GM23248 (cell line): ENCODE measurements at regions not wholly inside any gene's neighbourhood (a gene's known extent, or its start where the extent isn't known, plus 50 kb on each side); places are given as distances from the start of the nearest gene placed in this dataset.

Experiments
- DNase-seq: peaks from one replicate; pipeline ENCODE4 v3.0.0-alpha.2; 2015
- H2AFZ ChIP-seq: fragments of 200-600 bp; sonication (generic); 2 replicates; pipeline ENCODE4 v1.6.1; 2016; ENCODE audit warnings: antibody characterized with exemption
- H3F3A ChIP-seq: fragments of 200-600 bp; sonication (generic); 2 replicates; pipeline ENCODE4 v1.6.1; 2016; ENCODE audit warnings: mild to moderate bottlenecking, antibody characterized with exemption, mixed run types; ENCODE audit not compliant: insufficient read depth
- H3K27ac ChIP-seq: fragments of 200-600 bp; sonication (generic); 2 replicates; pipeline ENCODE4 v1.5.1; 2016; ENCODE audit warnings: mild to moderate bottlenecking
- H3K27me3 ChIP-seq: fragments of 200-600 bp; sonication (generic); replicated peaks from 2 replicates; pipeline ENCODE4 v1.6.1; 2016; ENCODE audit warnings: mild to moderate bottlenecking; ENCODE audit not compliant: insufficient read depth
- H3K36me3 ChIP-seq: fragments of 200-600 bp; sonication (generic); 2 replicates; pipeline ENCODE4 v1.6.1; 2016; ENCODE audit warnings: low read depth, mild to moderate bottlenecking
- H3K4me1 ChIP-seq: fragments of 200-600 bp; sonication (generic); 2 replicates; pipeline ENCODE4 v1.6.1; 2016; ENCODE audit warnings: mild to moderate bottlenecking; ENCODE audit not compliant: insufficient read depth
- H3K4me2 ChIP-seq: fragments of 200-600 bp; sonication (generic); one replicate; pipeline ENCODE4 v1.6.1; 2016; ENCODE audit warnings: mild to moderate bottlenecking; ENCODE audit not compliant: unreplicated experiment
- H3K4me3 ChIP-seq: fragments of 200-600 bp; sonication (generic); 2 replicates; pipeline ENCODE4 v1.5.1; 2016; ENCODE audit warnings: mild to moderate bottlenecking
- H3K79me2 ChIP-seq: fragments of 200-600 bp; sonication (generic); 2 replicates; pipeline ENCODE4 v1.6.1; 2016; ENCODE audit warnings: mild to moderate bottlenecking; ENCODE audit not compliant: insufficient read depth
- H3K9ac ChIP-seq: fragments of 200-600 bp; sonication (generic); 2 replicates; pipeline ENCODE4 v1.6.1; 2016; ENCODE audit warnings: mild to moderate bottlenecking
- H3K9me2 ChIP-seq: fragments of 200-600 bp; sonication (generic); 2 replicates; pipeline ENCODE4 v1.6.1; 2016; ENCODE audit warnings: mixed run types, mild to moderate bottlenecking, moderate library complexity; ENCODE audit not compliant: insufficient read depth
- H3K9me3 ChIP-seq: fragments of 200-600 bp; sonication (generic); one replicate; pipeline ENCODE4 v1.6.1; 2017; ENCODE audit warnings: low read depth
- H4K20me1 ChIP-seq: fragments of 200-600 bp; sonication (generic); 2 replicates; pipeline ENCODE4 v1.6.0; 2016; ENCODE audit not compliant: insufficient read depth
- EZH2 ChIP-seq: fragments of 200-600 bp; sonication (generic); IDR thresholded peaks from 2 replicates; pipeline ENCODE4 v1.6.1; 2018; ENCODE audit warnings: antibody characterized with exemption, mild to moderate bottlenecking; ENCODE audit not compliant: insufficient read depth, poor library complexity, severe bottlenecking
- EZH2phosphoT487 ChIP-seq: fragments of 200-600 bp; sonication (generic); IDR thresholded peaks from 2 replicates; pipeline ENCODE4 v1.6.1; 2018; ENCODE audit warnings: antibody characterized with exemption, moderate library complexity, mild to moderate bottlenecking, low read depth; ENCODE audit not compliant: insufficient read depth
- WGBS, 2 experiments: methylation state at CpG; one replicate each; pipeline ENCODE4 v1.1.6; 2015 to 2017; ENCODE audit warnings: low lambda C conversion rate in 2 of 2, low coverage in 1 of 2; ENCODE audit errors: missing lambda C conversion rate in 2 of 2; 5-methylcytosine and 5-hydroxymethylcytosine counted together
- in situ Hi-C: fragments of 300-500 bp; cut with MboI; formaldehyde crosslinking; loops from 2 replicates; pipeline ENCODE4 v1.15.0; 2020

- no peak overlapping the region for H3K27ac ChIP-seq
- H3K4me1 ChIP-seq: peaks cover 47% of the 10 kb centered on the region
- no peak overlapping the region for H2AFZ ChIP-seq
- DNase-seq: peak; percentile 84
- no peak overlapping the region for H3K4me2 ChIP-seq
- no peaks in the 10 kb centered on the region for H3K36me3 ChIP-seq
- peaks cover 17% of the 10 kb centered on the region for H3F3A ChIP-seq
- no peak overlapping the region for H3K9ac ChIP-seq
- H3K9me3 ChIP-seq: no peaks in the 10 kb centered on the region
- H3K79me2 ChIP-seq: peaks cover 22% of the 10 kb centered on the region; the same call in 1 of the 2 replicates
- H3K4me3 ChIP-seq: no peak overlapping the region
- H4K20me1 ChIP-seq: no peaks in the 10 kb centered on the region
- TF ChIP-seq EZH2phosphoT487: no peak
- TF ChIP-seq EZH2: no peak
- in situ Hi-C loops: loop anchor here (10.0 kb wide), 1 partner anchor 248 kb away; no protein-coding TSS in a partner anchor
- WGBS, 2 experiments: 82 to 89% methylated on average over 10 of the region's 10 CpGs
- H3K9me2 ChIP-seq: no peaks in the 10 kb centered on the region
- H3K27me3 ChIP-seq: no peaks in the 10 kb centered on the region
Observed at GRCh38 chr15:66862111-66862939, 160.3 kb downstream of the SMAD6 start.

GRCh38 chr15:66862940-66863335 lies 160.9 kb downstream of the SMAD6 start:
- in situ Hi-C loops: loop anchor here (10.0 kb wide), 1 partner anchor 248 kb away; no protein-coding TSS in a partner anchor
- TF ChIP-seq EZH2phosphoT487 (no peak), EZH2 (no peak)
- Histone ChIP-seq H3K9ac (peak overlapping the region; percentile 58), H3K9me3 (no peaks in the 10 kb centered on the region), H3K36me3 (no peaks in the 10 kb centered on the region), H3K9me2 (no peaks in the 10 kb centered on the region), H4K20me1 (no peaks in the 10 kb centered on the region), H3K27ac (peak overlapping the region; percentile 62), H3F3A (peaks cover 17% of the 10 kb centered on the region), H3K79me2 (0 out of 2 replicates have a peak, but pooled peaks cover 16% of the 10 kb centered on the region), H3K4me2 (no peak overlapping the region), H3K4me3 (no peak overlapping the region), H2AFZ (no peak overlapping the region), H3K27me3 (no peaks in the 10 kb centered on the region), H3K4me1 (peaks cover 47% of the 10 kb centered on the region)
- WGBS, 2 experiments: 2% methylated on average over 9 of the region's 9 CpGs
- DNase-seq: peak; percentile 96

- TF ChIP-seq EZH2 (no peak), EZH2phosphoT487 (no peak)
- no peaks in the 10 kb centered on the region for H3K36me3 ChIP-seq
- no peaks in the 10 kb centered on the region for H3K27me3 ChIP-seq
- H3K27ac ChIP-seq: peak overlapping the region; percentile 62
- H3F3A ChIP-seq: peaks cover 16% of the 10 kb centered on the region
- in situ Hi-C loops: loop anchor here (10.0 kb wide), 1 partner anchor 249 kb away; no protein-coding TSS in a partner anchor
- H4K20me1 ChIP-seq: no peaks in the 10 kb centered on the region
- no peak for DNase-seq
- H2AFZ ChIP-seq: no peak overlapping the region
- H3K79me2 ChIP-seq: 0 out of 2 replicates have a peak, but pooled peaks cover 15% of the 10 kb centered on the region
- no peaks in the 10 kb centered on the region for H3K9me2 ChIP-seq
- no peak overlapping the region for H3K4me2 ChIP-seq
- 88 to 94% methylated on average over 2 of the region's 2 CpGs for WGBS, 2 experiments
- peak overlapping the region; percentile 58 for H3K9ac ChIP-seq
- H3K9me3 ChIP-seq: no peaks in the 10 kb centered on the region
- no peak overlapping the region for H3K4me3 ChIP-seq
- peaks cover 46% of the 10 kb centered on the region for H3K4me1 ChIP-seq
Observed at GRCh38 chr15:66863390-66864085, 161.5 kb downstream of the SMAD6 start.

- in situ Hi-C loops: loop anchor here (10.0 kb wide), 1 partner anchor 249 kb away; no protein-coding TSS in a partner anchor
- Histone ChIP-seq H2AFZ (no peak overlapping the region), H3K36me3 (no peaks in the 10 kb centered on the region), H3K9me3 (no peaks in the 10 kb centered on the region), H3K27me3 (no peaks in the 10 kb centered on the region), H3K4me3 (no peak overlapping the region), H3K4me2 (no peak overlapping the region), H4K20me1 (no peaks in the 10 kb centered on the region), H3K4me1 (peaks cover 38% of the 10 kb centered on the region), H3K9ac (no peak overlapping the region), H3F3A (peaks cover 9% of the 10 kb centered on the region), H3K27ac (no peak overlapping the region), H3K79me2 (0 out of 2 replicates have a peak, but pooled peaks cover 15% of the 10 kb centered on the region), H3K9me2 (no peaks in the 10 kb centered on the region)
- no peak for TF ChIP-seq EZH2phosphoT487
- TF ChIP-seq EZH2: no peak
- no peak for DNase-seq
- WGBS, 2 experiments: 89 to 90% methylated on average over 9 of the region's 9 CpGs
Observed at GRCh38 chr15:66864086-66864830, 162.2 kb downstream of the SMAD6 start.
